Cardiac septum (tissue), 1 donor: ENCODE measurements at regions not wholly inside any gene's neighbourhood (a gene's known extent, or its start where the extent isn't known, plus 50 kb on each side); places are given as distances from the start of the nearest gene placed in this dataset.

Experiments
- DNase-seq: peaks from one replicate; pipeline ENCODE4 v3.0.0-alpha.2; 2020; ENCODE audit warnings: low spot score
- intact Hi-C: fragments of 100-400 bp; cut with DNase I; formaldehyde crosslinking; loops from one replicate; pipeline ENCODE4 v1.14.0; 2022
- donor health status: DM: no; HTN: no; CAD: no.

DNA sequence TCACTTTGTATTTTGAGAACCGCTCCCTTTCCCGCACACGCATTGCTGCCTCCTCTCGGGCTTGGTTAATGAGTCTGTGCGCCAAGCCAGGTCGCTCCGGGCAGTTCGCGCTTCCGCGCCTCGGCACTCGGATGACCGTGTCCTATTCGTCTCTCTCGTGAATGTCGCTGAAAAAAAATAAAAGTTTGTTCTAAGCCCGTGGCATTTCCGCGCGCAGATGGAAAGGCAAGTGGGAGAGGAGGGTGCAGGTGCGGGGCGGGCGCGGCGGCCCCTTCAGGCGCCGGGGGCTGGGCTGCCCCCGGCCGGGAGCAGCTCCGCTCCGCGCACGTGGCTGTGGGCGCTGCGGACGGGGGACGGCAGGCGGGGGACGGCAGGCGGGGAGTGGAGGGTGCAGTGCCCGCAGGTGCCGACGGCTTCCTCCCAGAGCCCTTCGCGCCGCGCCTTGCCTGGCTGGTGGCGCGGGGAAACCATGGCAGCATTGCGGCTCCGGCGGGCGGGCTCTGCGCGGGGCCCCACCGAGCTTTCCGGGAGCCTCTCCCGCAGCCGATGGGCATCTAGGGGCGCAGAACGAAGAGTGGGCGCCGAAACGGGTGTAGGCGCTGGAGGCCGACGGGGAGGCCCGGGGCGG, 159.6 kb upstream of the SIX2 start:
- no peak for DNase-seq
- intact Hi-C loops: loop anchor here (10.0 kb wide), 1 partner anchor 306 kb away; no protein-coding TSS in a partner anchor

DNA sequence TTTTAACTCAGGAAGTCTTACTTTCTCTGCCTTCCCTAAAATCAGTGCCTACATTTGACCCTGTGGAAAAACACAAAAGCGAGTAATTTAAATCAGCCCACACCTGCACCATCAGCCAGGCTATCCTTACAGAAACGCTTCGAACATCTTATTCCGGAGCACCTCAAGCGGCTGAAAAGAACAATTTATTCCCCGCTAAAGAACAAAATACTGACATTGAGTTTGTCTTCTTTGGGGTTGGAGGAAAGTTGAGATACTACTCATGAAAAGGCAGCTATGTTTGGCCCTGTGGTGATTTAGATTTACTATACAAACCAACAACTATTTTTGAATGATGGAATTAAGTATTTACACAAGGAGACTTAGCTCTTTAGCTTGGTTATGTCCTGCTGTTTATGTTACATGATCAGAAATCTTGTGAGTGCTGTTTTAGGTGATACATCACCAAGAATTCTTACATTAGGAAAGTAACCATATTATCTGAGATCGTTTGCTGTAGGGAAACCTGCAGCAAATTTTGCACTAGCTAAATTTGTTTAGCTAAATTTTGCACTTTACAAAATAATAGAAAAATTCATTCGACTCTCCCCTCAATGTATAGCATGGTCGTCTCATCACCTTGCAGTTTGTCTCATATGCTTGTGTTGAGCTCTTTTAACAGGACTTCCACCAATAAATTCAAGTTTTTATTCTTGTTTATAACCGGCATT, 158.8 kb upstream of the SIX2 start:
- intact Hi-C loops: loop anchor here (10.0 kb wide), 1 partner anchor 307 kb away; no protein-coding TSS in a partner anchor
- no peak for DNase-seq

DNA sequence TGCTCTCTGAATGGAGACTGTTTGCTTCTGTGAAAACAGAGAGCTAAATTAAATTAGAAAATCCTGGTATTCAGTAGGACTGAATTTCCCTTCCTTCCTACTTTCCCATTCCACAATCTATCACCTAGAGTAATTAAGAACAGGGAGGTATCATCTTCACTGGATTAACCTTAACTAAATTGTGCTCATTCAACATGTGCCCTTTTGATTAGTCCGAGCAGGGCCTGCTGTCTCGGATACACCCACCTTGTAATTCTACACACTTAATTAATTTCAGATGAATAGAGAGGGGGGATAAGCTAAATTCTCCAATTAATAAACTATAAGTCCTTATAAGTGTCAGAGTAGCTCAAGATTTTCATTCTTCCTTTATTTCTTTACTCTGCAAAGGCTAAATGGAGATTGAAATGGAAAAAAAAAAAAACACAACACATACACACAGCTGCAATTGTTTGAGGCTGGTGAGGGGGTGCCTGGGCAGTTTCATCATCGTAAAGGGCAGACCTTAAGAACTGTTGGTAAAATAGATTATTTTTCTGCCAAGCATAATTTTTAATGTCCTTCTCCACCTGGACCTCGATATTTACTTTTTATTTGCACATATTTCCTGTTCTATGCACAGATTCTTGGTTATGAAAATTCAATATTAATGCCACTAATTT, 157.1 kb upstream of the SIX2 start:
- intact Hi-C loops: loop anchor here (10.0 kb wide), 1 partner anchor 308 kb away; no protein-coding TSS in a partner anchor
- DNase-seq: no peak

DNA sequence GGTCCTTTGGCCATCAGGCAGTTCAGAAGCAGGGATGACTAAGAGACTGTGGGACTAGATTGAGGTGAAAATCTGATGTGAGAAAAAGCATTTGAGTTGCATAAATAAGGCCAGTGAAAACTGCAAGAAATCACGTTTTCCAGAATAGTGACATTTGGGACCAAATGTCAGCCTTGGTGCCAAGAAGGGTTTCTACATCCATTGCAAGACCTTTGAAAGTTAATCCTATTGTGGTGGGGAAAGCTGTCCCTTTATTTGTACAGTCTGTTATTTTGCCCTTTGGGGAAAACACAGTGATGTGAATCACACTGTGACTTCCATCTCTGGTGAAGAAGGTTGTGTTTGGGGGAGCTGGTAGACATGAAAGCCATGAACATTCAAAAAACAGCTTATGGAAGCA, 153.5 kb upstream of the SIX2 start:
- no peak for DNase-seq

DNA sequence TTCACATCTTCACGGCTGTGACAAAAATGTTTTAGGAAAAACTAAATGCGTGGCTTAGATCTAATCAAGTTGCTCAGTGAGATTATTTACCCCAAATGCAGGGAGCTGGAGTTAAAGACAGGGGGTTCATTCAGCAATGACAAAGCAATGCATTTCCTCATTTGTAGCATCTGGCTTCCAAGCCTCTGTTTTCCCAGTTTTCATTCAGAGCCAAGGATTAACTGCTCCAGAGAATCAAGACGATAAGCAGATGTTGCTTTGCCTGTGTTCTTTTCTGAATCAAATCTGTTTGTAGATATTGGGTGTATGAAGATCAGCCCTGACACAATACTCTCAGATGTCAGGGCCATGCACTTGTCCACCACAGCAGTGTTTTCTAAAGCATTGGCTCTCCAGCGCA, 147.4 kb upstream of the SIX2 start:
- intact Hi-C loops: no loop called here
- DNase-seq: no peak

More for the DNA sequence above, 153.5 kb upstream of the SIX2 start:
- intact Hi-C loops: loop anchor here (10.0 kb wide), 1 partner anchor 312 kb away; no protein-coding TSS in a partner anchor

DNA sequence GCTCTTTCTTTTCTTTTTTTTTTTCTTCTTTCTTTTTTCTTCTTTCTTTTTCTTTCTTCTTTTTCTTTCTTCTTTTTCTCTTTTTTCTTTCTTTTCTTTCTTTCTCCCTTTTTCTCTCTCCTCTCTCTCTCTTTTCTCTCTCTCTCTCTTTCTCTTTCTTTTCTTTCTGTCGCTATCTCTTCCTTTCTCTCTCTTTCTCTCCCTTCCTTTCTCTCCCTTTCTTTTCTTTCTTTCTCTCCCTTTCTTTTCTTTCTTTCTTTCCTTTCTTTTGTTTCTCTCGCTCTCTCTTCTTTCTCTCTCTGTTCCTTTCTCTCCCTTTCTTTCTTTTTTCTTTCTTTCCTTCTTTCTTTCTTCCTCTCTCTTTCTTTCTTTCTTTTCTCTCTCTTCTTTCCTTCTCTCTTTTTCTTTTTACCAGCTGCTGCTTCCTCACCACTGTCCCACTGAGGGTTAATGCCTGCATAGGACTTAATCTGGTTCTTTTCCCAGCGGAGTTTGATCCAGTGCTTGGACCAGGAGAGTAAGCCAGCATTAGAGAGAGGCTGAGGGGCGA, 145.4 kb upstream of the SIX2 start:
- no peak for DNase-seq
- intact Hi-C loops: no loop called here

DNA sequence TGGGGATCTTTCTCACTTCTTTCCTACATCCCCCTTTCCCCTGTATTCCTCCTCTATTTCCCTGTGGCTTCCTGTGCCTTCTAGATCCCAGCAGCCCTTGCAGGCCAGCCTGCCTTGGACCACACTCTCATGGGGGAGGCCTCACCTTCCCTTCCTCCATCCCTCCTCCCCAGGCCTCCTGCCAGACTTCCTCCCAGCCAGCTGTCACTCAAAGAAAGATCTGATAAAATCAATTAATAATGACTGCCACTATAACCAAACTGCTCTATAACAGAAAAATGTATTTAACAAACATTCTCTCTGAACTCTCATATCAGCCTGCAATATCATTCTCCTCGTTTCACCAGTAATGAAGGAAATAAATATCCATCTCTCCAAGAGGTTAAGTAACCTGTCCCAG, 144.9 kb upstream of the SIX2 start:
- intact Hi-C loops: no loop called here
- DNase-seq: no peak

DNA sequence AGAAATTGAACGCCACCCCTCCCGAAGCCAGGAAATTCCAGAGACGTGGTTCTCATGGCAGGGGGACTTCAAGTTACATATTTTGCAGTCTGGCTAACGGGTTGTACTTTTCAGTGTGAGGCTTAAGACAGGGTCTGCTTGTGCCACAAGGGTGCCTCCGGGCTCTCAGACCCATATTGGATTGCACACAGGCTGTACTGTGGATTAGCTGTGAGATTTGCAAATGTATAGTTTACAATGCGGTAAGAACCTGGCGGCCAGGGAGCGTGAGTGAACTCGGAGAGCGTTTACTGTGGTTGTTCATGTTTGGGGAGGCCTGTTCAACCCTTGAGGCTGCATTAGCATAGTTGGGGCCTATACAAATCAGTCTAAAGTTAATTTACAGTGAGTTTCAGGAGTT, 143.9 kb upstream of the SIX2 start:
- intact Hi-C loops: no loop called here
- no peak for DNase-seq

DNA sequence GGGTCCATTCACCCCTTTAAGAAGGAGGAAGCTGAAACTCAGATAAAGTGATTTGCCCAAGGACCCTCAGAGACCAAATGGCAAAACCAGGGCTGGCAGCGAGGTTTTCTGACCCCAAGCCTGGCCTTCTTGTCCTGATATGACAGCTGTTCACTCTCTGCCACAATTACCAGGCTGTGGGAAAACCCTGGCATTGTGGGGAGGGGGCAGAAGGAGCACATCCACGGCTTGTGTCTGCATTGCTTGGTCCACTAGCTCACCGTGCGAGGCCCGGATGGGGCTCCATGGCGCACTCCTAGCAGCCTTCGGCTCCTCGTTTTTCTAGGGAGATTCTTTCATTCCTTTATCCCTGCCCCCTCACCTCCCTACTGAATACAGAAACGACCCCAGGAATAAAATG, 143.4 kb upstream of the SIX2 start:
- no peak for DNase-seq
- intact Hi-C loops: no loop called here

DNA sequence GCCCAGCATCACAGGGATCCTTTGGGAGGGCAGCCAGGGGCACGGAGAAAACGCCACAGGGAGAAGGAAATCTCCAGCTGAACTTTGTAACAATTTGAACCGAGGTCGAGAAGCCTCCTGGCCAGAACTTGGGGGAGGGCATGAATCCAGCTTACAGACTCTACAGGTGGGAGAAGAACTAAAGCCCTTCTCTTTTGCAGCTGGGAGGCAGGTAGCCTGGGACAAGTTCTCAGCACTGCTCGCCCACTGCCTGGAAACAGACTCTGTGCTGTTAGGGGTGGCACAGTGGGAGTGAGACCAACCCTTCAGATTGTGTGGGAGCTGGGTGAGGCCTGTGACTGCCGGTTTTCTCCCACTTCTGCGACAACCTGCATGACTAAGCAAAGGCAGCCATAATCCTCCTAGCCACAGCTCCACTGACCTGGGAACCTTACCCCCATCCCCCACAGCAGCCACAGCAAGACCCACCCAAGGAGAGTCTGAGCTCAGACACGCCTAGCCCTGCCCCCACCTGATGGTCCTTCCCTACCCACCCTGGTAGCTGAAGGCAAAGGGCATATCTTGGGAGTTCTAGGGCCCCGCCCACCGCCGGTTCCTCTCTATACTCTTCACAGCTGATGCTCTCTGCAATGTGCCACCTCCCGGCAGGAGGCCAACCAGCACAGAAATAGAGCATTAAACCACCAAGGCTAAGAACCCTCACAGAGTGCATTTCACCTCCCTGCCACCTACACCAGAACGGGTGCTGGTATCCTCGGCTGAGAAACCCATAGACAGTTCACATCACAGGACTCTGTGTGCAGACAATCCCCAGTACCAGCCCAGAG, 136.0 kb upstream of the SIX2 start:
- intact Hi-C loops: no loop called here
- no peak for DNase-seq

DNA sequence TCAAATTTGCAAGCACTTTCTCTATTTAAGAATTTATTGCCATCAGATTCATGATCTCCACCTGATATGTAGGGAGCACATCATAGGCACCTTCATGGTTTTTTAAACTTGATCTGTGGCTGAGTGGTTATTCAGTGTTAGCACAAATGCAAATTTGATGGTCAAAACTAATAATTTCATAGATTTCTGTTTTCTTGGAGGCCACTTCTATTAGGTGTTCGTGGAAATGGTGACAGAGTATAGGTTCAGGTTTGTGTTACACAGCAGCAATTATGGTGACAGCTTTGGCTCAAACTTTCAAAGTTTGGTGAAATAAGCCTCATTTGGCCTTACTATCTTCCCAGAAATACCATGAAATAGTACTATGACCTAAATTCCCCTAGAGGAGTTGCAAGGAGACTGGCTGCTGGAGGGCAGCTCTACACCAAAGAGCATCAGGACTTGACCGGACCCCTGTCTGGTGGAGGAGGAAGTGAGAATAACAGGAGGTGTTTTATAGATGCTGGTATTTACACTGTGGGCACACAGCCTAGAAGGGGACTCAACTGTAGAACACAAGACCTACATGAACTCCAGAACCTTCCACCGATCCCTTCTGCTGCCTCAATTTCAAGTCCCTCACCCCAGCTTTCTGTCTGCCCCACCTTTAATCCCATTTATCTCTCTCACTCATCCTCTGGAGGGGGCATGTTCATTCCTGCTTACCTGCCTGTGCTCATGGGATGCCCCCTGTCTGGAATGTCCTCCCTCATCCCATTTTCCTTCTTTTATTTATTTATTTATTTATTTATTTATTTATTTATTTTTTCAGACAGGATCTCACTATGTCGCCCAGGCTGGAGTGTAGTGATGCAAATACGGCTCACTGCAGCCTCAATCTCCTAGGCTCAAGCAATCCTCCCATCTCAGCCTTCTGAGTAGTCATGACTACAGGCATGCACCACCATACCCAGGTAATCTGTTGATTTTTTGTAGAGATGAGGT, 132.9 kb upstream of the SIX2 start:
- no peak for DNase-seq

DNA sequence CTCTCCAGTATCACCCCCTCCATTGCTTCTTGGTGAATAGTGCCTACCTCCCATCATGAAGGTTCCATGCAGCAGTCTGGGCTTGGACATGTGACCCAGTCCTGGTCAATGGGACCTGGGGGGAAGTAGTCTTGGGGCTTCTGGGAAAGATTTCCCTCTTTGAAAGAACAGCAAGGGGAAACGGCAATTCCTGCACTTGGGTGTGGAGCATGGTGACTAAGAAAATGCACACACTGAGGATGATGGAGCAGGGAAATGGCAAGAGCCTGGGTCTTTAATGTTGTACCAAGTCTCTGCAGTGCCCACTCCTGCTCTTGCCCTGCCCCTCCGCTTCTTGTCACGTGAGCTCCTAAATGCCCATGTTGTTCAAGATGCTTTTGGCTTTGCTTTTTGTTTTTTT, 131.4 kb upstream of the SIX2 start:
- no peak for DNase-seq

More for the DNA sequence above, 132.9 kb upstream of the SIX2 start:
- intact Hi-C loops: no loop called here

DNA sequence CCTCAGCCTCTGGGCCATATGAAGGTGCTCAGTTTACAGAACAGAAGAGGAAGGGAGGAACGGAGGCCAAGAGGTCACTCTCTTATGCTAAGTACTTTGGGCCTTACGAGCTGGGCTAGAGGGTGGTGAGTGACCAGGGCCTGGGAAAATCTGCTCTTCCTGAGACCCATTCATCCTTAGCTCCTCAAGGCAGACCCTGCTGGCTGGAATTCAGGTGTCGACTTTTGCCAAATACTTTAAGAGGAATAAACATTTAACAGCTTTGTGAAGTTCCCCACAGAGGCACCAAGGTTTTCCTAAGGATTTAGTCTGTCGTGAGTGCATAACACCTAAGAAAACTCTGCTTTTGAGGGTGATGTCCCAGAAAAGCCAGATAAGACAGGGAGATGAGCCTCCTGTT, 129.7 kb upstream of the SIX2 start:
- intact Hi-C loops: no loop called here
- no peak for DNase-seq

More for the DNA sequence above, 131.4 kb upstream of the SIX2 start:
- intact Hi-C loops: no loop called here

DNA sequence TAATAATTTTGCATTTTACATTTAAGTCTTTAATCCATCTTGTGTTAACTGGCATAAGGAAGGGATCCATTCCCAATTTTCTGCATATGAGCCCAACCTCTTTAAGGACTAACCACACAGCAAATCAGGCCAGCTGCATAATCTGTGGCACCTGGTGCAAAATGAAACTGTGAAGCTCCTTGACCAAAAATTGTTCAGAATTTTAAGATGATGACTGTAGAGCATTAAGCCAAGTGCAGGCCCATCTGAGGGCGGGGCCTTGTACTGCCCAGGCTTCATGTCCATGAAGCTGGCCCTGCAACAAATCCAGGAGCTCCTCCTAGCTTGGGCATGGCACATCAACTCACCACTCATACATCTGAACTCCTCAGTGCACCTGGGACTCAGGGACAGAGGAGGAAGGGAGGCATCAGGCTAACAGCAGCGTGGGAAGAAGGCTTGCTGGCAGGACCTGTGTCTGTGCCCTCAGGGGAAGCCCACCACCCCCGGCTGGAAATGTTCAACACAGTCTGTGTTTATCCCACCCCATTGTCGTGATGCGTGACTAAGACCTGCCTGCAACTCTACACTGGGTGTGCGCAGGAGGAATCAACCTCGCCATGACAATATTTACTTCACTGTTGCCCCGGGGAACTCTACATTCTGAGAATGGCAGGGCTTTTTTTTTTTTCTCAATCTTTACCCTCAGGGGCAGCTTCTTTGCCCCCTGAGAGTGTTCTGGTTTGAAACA, 128.9 kb upstream of the SIX2 start:
- intact Hi-C loops: no loop called here
- no peak for DNase-seq

DNA sequence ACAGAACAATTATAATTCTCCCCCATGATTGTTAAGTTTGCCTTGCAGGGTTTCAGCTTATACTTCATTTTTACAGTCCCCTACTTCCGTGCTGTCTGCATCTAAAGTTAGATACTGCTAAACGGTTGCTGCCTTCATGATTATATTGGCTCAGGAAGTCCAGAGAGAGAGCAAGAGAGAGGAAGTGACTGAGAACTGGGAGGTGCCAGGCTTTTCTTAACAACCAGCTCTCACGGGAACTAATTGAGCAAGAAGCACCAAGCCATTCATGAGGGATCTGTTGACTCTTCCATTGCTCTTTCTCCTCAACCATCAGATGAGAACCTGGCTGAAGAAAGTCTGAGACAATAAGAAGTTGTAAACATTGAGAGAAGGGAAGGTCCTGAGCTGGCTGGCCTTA, 125.5 kb upstream of the SIX2 start:
- no peak for DNase-seq
- intact Hi-C loops: no loop called here

DNA sequence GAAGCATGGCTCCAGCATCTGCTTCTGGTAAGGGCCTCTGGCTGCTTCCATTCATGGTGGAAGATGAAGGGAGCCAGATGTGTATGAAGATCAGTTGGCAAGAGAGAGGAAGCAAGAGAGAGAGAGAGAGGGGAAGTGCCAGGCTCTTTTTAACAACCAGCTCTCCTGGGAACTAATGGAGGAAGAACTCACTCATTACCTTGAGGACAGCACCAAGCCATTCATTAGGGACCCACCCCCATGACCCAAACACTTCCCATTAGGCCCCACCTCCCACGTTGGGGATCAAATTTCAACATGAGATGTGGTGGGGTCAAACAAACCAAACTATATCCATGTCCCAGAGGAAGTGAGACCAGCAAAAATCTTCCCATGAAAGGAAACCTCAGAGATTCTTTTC, 124.8 kb upstream of the SIX2 start:
- intact Hi-C loops: no loop called here
- DNase-seq: no peak

DNA sequence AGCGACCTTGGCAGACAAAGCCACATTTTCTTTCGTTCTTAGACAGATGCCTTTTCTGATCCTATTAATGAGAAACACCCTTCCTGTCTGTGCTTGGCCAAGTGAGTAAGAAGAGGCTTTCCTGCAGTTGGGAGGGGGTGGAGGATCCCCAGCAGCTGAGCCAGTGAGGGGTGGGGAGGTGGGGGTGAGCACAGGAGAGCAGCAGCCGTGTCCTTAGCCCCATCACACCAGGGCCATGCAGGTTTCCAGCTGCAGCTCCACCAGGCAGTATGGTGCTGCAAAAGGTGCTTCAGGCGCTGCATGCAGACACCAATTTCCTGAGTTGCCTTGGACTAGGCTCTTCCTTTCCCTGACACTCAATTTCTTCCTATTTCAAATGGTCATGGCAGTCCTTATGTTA, 123.3 kb upstream of the SIX2 start:
- DNase-seq: no peak

DNA sequence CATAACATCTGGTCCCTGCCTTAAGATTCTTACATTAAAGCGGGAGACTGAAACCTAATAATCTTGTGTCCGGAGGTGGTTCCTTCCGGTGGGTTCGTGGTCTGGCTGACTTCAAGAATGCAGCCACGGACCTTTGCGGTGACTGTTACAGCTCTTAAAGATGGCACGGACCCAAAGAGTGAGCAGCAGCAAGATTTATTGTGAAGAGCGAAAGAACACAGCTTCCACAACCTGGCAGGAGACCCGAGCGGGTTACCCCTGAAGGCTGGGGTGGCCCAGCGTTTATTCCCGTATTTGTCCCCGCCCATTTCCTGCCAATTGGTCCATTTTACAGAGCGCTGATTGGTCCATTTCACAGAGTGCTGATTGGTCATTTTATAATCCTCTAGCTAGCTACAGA, 122.3 kb upstream of the SIX2 start:
- intact Hi-C loops: no loop called here
- DNase-seq: no peak

More for the DNA sequence above, 123.3 kb upstream of the SIX2 start:
- intact Hi-C loops: no loop called here
